ENCODE measurements at regions not wholly inside any gene's neighbourhood (a gene's known extent, or its start where the extent isn't known, plus 50 kb on each side); places are given as distances from the start of the nearest gene placed in this dataset.
A peak's percentile ranks its signal among the peaks of the same experiment; 100 is the strongest.

DNA sequence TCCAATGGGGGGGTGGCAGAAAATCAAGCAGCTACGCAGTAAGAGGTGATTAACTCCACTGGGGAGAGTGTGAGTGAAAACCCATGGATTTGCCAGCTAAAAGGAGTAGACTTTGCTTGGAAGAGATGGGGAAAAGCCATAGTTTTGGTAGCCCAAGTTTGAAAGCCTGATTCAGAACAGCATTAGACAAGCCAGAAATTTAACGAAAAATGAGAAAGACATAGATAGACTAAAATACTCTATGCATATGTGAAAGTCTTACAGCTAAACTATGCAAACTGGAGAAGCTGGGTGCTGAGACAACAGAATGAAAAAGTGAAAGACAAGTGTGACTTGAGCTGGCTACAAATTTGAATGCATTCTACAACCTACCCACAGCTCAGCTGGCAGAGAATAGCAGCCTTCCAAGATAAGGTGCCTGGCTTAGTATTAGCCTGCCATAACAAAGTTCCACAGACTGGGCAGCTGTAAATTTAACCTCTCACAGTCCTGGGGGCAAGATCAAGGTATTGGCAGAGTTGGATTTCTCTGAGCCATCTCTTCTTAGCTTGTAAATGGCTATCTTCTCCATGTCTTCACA lies 156.6 kb downstream of the CDC14C start:
- Histone ChIP-seq H2AFZ (peak overlapping the region; percentile 48; the same call in 1 of the 2 replicates), H3K79me2 (replicated peaks; ENCODE audit: insufficient read depth) (no peaks in the 10 kb centered on the region), H3K4me1 (ENCODE audit: insufficient read depth) (no peaks in the 10 kb centered on the region), H3K36me3 (ENCODE audit: insufficient read depth) (no peaks in the 10 kb centered on the region), H3K4me3 (no peak overlapping the region), H4K20me1 (replicated peaks; ENCODE audit: insufficient read depth) (no peaks in the 10 kb centered on the region), H3F3A (replicated peaks; ENCODE audit: low read depth) (no peaks in the 10 kb centered on the region), H3K9me2 (ENCODE audit: insufficient read depth) (peaks cover 8% of the 10 kb centered on the region; the same call in 1 of the 2 replicates), H3K4me2 (no peak overlapping the region), H3K27me3 (ENCODE audit: insufficient read depth) (no peaks in the 10 kb centered on the region), H3K27ac (ENCODE audit: low read depth) (no peak overlapping the region)
- H3K9me3 Mint-ChIP-seq, result peaks cover 25% of the 10 kb centered on the region
- TF ChIP-seq CREB1 (CRISPR knock-in tag; IDR thresholded peaks at IDR 0.05; ENCODE audit: low read depth) (no peak), ZNF114 (CRISPR knock-in tag; IDR thresholded peaks at IDR 0.05) (no peak), JUNB (IDR thresholded peaks at IDR 0.05; ENCODE audit: unreplicated experiment) (no peak), POLR2AphosphoS5 (IDR thresholded peaks at IDR 0.05; ENCODE audit: low read depth) (no peak), EZH2phosphoT487 (IDR thresholded peaks at IDR 0.05; ENCODE audit: unreplicated experiment) (no peak), STAT1 (IDR thresholded peaks at IDR 0.05; ENCODE audit: unreplicated experiment) (no peak), NANOG (IDR thresholded peaks at IDR 0.05; ENCODE audit: borderline replicate concordance) (no peak), EZH2 (IDR thresholded peaks at IDR 0.05; ENCODE audit: low read depth, unreplicated experiment) (no peak), ZNF331 (CRISPR knock-in tag; IDR thresholded peaks at IDR 0.05; ENCODE audit: low read depth) (no peak)
- TF ChIP-seq, protein P1, sequence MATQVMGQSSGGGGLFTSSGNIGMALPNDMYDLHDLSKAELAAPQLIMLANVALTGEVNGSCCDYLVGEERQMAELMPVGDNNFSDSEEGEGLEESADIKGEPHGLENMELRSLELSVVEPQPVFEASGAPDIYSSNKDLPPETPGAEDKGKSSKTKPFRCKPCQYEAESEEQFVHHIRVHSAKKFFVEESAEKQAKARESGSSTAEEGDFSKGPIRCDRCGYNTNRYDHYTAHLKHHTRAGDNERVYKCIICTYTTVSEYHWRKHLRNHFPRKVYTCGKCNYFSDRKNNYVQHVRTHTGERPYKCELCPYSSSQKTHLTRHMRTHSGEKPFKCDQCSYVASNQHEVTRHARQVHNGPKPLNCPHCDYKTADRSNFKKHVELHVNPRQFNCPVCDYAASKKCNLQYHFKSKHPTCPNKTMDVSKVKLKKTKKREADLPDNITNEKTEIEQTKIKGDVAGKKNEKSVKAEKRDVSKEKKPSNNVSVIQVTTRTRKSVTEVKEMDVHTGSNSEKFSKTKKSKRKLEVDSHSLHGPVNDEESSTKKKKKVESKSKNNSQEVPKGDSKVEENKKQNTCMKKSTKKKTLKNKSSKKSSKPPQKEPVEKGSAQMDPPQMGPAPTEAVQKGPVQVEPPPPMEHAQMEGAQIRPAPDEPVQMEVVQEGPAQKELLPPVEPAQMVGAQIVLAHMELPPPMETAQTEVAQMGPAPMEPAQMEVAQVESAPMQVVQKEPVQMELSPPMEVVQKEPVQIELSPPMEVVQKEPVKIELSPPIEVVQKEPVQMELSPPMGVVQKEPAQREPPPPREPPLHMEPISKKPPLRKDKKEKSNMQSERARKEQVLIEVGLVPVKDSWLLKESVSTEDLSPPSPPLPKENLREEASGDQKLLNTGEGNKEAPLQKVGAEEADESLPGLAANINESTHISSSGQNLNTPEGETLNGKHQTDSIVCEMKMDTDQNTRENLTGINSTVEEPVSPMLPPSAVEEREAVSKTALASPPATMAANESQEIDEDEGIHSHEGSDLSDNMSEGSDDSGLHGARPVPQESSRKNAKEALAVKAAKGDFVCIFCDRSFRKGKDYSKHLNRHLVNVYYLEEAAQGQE (IDR thresholded peaks at IDR 0.05; ENCODE audit: unreplicated experiment), result no peak
- TF ChIP-seq, protein P2, sequence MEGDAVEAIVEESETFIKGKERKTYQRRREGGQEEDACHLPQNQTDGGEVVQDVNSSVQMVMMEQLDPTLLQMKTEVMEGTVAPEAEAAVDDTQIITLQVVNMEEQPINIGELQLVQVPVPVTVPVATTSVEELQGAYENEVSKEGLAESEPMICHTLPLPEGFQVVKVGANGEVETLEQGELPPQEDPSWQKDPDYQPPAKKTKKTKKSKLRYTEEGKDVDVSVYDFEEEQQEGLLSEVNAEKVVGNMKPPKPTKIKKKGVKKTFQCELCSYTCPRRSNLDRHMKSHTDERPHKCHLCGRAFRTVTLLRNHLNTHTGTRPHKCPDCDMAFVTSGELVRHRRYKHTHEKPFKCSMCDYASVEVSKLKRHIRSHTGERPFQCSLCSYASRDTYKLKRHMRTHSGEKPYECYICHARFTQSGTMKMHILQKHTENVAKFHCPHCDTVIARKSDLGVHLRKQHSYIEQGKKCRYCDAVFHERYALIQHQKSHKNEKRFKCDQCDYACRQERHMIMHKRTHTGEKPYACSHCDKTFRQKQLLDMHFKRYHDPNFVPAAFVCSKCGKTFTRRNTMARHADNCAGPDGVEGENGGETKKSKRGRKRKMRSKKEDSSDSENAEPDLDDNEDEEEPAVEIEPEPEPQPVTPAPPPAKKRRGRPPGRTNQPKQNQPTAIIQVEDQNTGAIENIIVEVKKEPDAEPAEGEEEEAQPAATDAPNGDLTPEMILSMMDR (conservative IDR thresholded peaks at IDR 0.05; ENCODE audit: low read depth in 2 of 2), result no peak
- TF ChIP-seq, protein P3, sequence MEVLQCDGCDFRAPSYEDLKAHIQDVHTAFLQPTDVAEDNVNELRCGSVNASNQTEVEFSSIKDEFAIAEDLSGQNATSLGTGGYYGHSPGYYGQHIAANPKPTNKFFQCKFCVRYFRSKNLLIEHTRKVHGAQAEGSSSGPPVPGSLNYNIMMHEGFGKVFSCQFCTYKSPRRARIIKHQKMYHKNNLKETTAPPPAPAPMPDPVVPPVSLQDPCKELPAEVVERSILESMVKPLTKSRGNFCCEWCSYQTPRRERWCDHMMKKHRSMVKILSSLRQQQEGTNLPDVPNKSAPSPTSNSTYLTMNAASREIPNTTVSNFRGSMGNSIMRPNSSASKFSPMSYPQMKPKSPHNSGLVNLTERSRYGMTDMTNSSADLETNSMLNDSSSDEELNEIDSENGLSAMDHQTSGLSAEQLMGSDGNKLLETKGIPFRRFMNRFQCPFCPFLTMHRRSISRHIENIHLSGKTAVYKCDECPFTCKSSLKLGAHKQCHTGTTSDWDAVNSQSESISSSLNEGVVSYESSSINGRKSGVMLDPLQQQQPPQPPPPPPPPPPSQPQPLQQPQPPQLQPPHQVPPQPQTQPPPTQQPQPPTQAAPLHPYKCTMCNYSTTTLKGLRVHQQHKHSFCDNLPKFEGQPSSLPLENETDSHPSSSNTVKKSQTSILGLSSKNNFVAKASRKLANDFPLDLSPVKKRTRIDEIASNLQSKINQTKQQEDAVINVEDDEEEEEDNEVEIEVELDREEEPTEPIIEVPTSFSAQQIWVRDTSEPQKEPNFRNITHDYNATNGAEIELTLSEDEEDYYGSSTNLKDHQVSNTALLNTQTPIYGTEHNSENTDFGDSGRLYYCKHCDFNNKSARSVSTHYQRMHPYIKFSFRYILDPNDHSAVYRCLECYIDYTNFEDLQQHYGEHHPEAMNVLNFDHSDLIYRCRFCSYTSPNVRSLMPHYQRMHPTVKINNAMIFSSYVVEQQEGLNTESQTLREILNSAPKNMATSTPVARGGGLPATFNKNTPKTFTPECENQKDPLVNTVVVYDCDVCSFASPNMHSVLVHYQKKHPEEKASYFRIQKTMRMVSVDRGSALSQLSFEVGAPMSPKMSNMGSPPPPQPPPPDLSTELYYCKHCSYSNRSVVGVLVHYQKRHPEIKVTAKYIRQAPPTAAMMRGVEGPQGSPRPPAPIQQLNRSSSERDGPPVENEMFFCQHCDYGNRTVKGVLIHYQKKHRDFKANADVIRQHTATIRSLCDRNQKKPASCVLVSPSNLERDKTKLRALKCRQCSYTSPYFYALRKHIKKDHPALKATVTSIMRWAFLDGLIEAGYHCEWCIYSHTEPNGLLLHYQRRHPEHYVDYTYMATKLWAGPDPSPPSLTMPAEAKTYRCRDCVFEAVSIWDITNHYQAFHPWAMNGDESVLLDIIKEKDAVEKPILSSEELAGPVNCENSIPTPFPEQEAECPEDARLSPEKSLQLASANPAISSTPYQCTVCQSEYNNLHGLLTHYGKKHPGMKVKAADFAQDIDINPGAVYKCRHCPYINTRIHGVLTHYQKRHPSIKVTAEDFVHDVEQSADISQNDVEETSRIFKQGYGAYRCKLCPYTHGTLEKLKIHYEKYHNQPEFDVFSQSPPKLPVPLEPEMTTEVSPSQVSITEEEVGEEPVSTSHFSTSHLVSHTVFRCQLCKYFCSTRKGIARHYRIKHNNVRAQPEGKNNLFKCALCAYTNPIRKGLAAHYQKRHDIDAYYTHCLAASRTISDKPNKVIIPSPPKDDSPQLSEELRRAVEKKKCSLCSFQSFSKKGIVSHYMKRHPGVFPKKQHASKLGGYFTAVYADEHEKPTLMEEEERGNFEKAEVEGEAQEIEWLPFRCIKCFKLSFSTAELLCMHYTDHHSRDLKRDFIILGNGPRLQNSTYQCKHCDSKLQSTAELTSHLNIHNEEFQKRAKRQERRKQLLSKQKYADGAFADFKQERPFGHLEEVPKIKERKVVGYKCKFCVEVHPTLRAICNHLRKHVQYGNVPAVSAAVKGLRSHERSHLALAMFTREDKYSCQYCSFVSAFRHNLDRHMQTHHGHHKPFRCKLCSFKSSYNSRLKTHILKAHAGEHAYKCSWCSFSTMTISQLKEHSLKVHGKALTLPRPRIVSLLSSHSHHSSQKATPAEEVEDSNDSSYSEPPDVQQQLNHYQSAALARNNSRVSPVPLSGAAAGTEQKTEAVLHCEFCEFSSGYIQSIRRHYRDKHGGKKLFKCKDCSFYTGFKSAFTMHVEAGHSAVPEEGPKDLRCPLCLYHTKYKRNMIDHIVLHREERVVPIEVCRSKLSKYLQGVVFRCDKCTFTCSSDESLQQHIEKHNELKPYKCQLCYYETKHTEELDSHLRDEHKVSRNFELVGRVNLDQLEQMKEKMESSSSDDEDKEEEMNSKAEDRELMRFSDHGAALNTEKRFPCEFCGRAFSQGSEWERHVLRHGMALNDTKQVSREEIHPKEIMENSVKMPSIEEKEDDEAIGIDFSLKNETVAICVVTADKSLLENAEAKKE (CRISPR knock-in tag; IDR thresholded peaks at IDR 0.05), result no peak
- TF ChIP-seq, protein P4, sequence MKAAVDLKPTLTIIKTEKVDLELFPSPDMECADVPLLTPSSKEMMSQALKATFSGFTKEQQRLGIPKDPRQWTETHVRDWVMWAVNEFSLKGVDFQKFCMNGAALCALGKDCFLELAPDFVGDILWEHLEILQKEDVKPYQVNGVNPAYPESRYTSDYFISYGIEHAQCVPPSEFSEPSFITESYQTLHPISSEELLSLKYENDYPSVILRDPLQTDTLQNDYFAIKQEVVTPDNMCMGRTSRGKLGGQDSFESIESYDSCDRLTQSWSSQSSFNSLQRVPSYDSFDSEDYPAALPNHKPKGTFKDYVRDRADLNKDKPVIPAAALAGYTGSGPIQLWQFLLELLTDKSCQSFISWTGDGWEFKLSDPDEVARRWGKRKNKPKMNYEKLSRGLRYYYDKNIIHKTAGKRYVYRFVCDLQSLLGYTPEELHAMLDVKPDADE (IDR thresholded peaks at IDR 0.05), result no peak
- H3K27ac Mint-ChIP-seq, result no peak overlapping the region
- H3K36me3 Mint-ChIP-seq (ENCODE audit: low read depth), result peaks cover 26% of the 10 kb centered on the region
- no peaks in the 10 kb centered on the region for H3K4me1 Mint-ChIP-seq
- no peak overlapping the region for H3K4me3 Mint-ChIP-seq
- DNase-seq (ENCODE audit: low spot score) (no peak), ATAC-seq (no peak)
- no peaks in the 10 kb centered on the region for H3K27me3 Mint-ChIP-seq (ENCODE audit: insufficient read depth, low read depth, poor library complexity)

All from GM23338 (cell line).